ENCODE measurements at regions not wholly inside any gene's neighbourhood (a gene's known extent, or its start where the extent isn't known, plus 50 kb on each side); places are given as distances from the start of the nearest gene placed in this dataset.
"Not testable (repeated sequence)": the region's sequence is repeated elsewhere in the genome, so short reads cannot be mapped to it uniquely, and the experiment has no call there.

DNA sequence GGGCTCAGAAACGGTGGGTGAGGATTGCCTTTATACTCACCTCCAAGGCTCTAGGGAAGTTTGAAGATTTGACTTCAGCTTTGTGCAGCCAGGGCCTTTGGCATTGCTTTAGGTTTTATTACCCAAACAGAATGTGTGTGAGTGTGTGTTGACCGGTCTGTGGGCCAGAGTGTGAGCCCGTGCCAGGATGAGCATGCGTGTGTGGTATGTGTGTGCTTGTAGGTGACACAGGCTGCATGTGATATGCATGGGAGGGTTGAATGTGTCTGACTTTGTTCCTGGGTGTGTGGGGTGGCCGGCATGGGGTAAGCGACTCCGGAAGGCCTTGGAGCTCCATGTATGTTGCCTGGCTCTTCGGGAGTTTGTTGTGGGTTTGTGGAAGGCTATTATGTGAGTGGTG, 160.5 kb downstream of the FOXD2 start:
- H3K27ac ChIP-seq, result no peak overlapping the region
- no peak overlapping the region for H3K4me3 ChIP-seq
- DNase-seq (ENCODE audit: low spot score), result no peak
- TF ChIP-seq CTCF (IDR thresholded peaks at IDR 0.05), result no peak

- Histone ChIP-seq H3K27ac (no peak overlapping the region), H3K4me3 (no peak overlapping the region)
Measured at GRCh38 chr1:47599777-47600176, 161.9 kb downstream of the FOXD2 start.

DNA sequence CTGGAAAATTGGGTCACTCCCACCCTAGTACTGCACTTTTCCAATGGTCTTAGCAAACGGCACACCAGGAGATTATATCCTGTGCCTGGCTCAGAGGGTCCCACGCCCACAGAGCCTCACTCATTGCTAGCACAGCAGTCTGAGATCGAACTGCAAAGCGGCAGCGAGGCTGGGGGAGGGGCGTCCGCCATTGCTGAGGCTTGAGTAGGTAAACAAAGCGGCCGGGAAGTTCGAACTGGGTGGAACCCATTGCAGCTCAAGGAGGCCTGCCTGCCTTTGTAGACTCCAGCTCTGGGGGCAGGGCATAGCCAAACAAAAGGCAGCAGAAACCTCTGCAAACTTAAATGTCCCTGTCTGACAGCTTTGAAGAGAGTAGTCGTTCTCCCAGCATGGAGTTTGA, 164.6 kb downstream of the FOXD2 start:
- DNase-seq (ENCODE audit: low spot score); H3K4me3 ChIP-seq; H3K27ac ChIP-seq: not testable (repeated sequence)

More at GRCh38 chr1:47599777-47600176, 161.9 kb downstream of the FOXD2 start:
- no peak for DNase-seq (ENCODE audit: low spot score)
- TF ChIP-seq CTCF (IDR thresholded peaks at IDR 0.05), result no peak

DNA sequence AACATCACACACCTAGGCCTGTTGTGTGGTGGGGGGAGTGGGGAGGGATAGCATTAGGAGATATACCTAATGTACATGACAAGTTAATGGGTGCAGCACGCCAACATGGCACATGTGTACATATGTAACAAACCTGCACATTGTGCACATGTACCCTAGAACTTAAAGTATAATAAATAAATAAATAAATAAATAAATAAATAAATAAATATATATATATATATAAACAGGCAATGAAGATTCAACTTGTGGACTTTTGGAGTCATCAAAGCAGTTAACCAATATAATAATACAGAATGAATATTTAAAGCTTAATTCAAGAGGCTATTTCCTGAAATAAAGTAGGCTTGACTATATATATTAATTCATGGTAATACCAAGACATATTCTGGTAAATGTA, 167.0 kb downstream of the FOXD2 start:
- H3K4me3 ChIP-seq; DNase-seq (ENCODE audit: low spot score): not testable (repeated sequence)

GRCh38 chr1:47608296-47608875, 170.5 kb downstream of the FOXD2 start:
- peak; percentile 14 for DNase-seq (ENCODE audit: low spot score)
- no peak overlapping the region for H3K4me3 ChIP-seq
- TF ChIP-seq CTCF (IDR thresholded peaks at IDR 0.05), result no peak
- no peak overlapping the region for H3K27ac ChIP-seq

More for the DNA sequence above, 167.0 kb downstream of the FOXD2 start:
- H3K27ac ChIP-seq, result not testable (repeated sequence)

DNA sequence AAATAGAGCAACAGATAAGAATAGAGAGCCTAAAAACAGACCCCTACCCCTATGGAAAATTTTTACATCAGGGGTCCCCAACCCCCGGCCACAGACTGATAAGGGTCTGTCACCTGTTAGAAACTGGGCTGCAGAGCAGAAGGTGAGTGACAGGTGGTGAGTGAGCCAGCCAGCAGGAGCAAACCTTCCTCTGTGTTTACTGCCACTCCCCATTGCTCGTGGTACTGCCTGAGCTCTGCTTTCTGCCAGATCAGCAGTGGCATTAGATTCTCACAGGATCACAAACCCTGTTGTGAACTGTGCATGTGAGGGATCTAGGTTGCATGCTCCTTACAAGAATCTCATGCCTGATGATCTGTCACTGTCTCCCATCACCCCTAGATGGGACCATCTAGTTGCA, 174.1 kb downstream of the FOXD2 start:
- no peak overlapping the region for H3K4me3 ChIP-seq
- no peak overlapping the region for H3K27ac ChIP-seq
- no peak for TF ChIP-seq CTCF (IDR thresholded peaks at IDR 0.05)
- peak; percentile 12 for DNase-seq (ENCODE audit: low spot score)

DNA sequence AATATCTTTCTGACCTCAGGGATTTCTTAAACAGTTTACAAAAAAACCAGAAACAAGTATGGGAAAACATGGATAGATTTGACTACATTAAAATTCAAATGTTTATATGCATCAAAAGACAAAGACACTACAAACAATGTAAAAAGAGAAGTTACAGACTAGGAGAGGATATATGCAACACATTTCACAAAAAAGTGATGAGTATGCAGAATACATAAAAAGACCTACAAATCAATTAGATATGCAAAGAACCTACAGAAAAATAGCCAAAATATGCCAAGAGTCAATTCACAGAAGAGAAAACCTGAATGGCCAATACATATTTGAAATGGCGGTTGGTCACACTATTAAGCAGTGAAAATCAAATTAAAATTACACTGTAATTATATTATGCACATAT, 175.0 kb downstream of the FOXD2 start:
- TF ChIP-seq CTCF (IDR thresholded peaks at IDR 0.05), result no peak
- Histone ChIP-seq H3K4me3 (no peak overlapping the region), H3K27ac (no peak overlapping the region)

GRCh38 chr1:47616036-47616435, 178.2 kb downstream of the FOXD2 start:
- DNase-seq (ENCODE audit: low spot score), result peak; percentile 55
- H3K4me3 ChIP-seq, result no peak overlapping the region
- H3K27ac ChIP-seq, result no peak overlapping the region
- TF ChIP-seq CTCF (IDR thresholded peaks at IDR 0.05), result no peak

More for the DNA sequence above, 175.0 kb downstream of the FOXD2 start:
- no peak for DNase-seq (ENCODE audit: low spot score)

All from coronary artery (tissue), 2 donors.